22Rv1 (cell line): ENCODE measurements at regions not wholly inside any gene's neighbourhood (a gene's known extent, or its start where the extent isn't known, plus 50 kb on each side); places are given as distances from the start of the nearest gene placed in this dataset.

Experiments used
- CTCF ChIP-seq: fragments of 450-650 bp; IDR thresholded peaks from 2 replicates; pipeline ENCODE4 v1.5.1; 2017; ENCODE audit warnings: mild to moderate bottlenecking
- ZFX ChIP-seq: fragments of 450-650 bp; IDR thresholded peaks from 2 replicates; pipeline ENCODE4 v1.6.1; 2017; ENCODE audit warnings: antibody characterized with exemption, borderline replicate concordance

- no peak for TF ChIP-seq CTCF
- no peak for TF ChIP-seq ZFX
These were observed 154.4 kb downstream of the EMP1 start for GRCh38 chr12:13350946-13351345.
